ENCODE measurements at regions not wholly inside any gene's neighbourhood (a gene's known extent, or its start where the extent isn't known, plus 50 kb on each side); places are given as distances from the start of the nearest gene placed in this dataset.

DNA sequence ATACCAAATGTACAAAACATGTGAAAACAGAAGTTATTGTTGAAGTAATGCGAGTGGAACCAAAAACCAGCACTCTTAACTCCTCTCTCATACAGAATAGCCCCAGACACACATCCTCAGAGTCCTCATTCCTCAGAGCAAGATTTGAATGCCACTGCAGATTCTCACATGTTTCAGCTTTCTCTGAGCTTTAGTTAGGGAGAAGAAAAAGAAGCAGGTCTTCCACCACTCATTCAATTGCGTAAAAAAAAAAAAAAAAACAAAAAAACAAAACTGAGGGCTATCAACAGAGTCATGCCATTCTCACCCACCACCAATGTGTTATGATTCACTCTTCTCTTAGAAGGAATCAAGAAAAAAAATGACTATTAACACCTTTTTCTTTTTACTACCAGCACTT is 287.7 kb downstream of the IPMK start:
- ChIA-PET CTCF (ENCODE audit: low intra/inter-chr PET ratio, low total read pairs) (no interaction called here), POLR2A (no interaction called here)
- no peak overlapping the region for H3K4me2 ChIP-seq (ENCODE audit: low read depth, low read length)

More for the DNA sequence above, 287.7 kb downstream of the IPMK start:
- H3K4me1 ChIP-seq (ENCODE audit: insufficient read depth, low read length), result no peaks in the 10 kb centered on the region
- no TSS peak for BruUV-seq (replicated peaks)
- no peaks in the 10 kb centered on the region for H3K9me3 ChIP-seq (ENCODE audit: low read length)
- no peak overlapping the region for H3K27ac ChIP-seq (ENCODE audit: extremely low read length, insufficient read depth, low read length)
- TF ChIP-seq ZNF569 (CRISPR knock-in tag; IDR thresholded peaks at IDR 0.05; ENCODE audit: borderline replicate concordance), result no peak
- no peak for TF ChIP-seq AGO2 (optimal IDR thresholded peaks at IDR 0.05; ENCODE audit: low read depth, low read length)
- TF ChIP-seq, protein P1, sequence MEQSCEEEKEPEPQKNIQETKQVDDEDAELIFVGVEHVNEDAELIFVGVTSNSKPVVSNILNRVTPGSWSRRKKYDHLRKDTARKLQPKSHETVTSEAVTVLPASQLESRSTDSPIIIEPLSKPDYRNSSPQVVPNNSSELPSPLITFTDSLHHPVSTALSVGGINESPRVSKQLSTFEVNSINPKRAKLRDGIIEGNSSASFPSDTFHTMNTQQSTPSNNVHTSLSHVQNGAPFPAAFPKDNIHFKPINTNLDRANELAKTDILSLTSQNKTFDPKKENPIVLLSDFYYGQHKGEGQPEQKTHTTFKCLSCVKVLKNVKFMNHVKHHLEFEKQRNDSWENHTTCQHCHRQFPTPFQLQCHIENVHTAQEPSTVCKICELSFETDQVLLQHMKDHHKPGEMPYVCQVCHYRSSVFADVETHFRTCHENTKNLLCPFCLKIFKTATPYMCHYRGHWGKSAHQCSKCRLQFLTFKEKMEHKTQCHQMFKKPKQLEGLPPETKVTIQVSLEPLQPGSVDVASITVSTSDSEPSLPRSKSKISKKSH (CRISPR knock-in tag; IDR thresholded peaks at IDR 0.05; ENCODE audit: borderline replicate concordance), result no peak
- no peak for TF ChIP-seq KLF6 (CRISPR knock-in tag; IDR thresholded peaks at IDR 0.05)
- TF ChIP-seq ZNF329 (CRISPR knock-in tag; IDR thresholded peaks at IDR 0.05; ENCODE audit: low read depth), result no peak
- TF ChIP-seq ISL2 (CRISPR knock-in tag; IDR thresholded peaks at IDR 0.05), result no peak
- no peak for TF ChIP-seq ZNF143 (CRISPR knock-in tag; IDR thresholded peaks at IDR 0.05)
- no peak for TF ChIP-seq MED8 (CRISPR knock-in tag; IDR thresholded peaks at IDR 0.05; ENCODE audit: insufficient replicate concordance)
- TF ChIP-seq, protein P2, sequence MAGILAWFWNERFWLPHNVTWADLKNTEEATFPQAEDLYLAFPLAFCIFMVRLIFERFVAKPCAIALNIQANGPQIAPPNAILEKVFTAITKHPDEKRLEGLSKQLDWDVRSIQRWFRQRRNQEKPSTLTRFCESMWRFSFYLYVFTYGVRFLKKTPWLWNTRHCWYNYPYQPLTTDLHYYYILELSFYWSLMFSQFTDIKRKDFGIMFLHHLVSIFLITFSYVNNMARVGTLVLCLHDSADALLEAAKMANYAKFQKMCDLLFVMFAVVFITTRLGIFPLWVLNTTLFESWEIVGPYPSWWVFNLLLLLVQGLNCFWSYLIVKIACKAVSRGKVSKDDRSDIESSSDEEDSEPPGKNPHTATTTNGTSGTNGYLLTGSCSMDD (CRISPR knock-in tag; IDR thresholded peaks at IDR 0.05), result no peak
- TF ChIP-seq HOXA5 (CRISPR knock-in tag; IDR thresholded peaks at IDR 0.05), result no peak
- no peak for TF ChIP-seq CREB1 (IDR thresholded peaks at IDR 0.05)
- no peak for TF ChIP-seq CREB1 (CRISPR knock-in tag; IDR thresholded peaks at IDR 0.05)
- TF ChIP-seq SETDB1 (CRISPR knock-in tag; IDR thresholded peaks at IDR 0.05; ENCODE audit: borderline replicate concordance), result no peak
- no peak for TF ChIP-seq CHD4 (IDR thresholded peaks at IDR 0.05; ENCODE audit: borderline replicate concordance, low read length)
- TF ChIP-seq KDM5B (CRISPR knock-in tag; IDR thresholded peaks at IDR 0.05; ENCODE audit: borderline replicate concordance), result no peak
- H4K20me1 ChIP-seq (ENCODE audit: insufficient read depth, low read length), result no peaks in the 10 kb centered on the region
- no peaks in the 10 kb centered on the region for H3K36me3 ChIP-seq (replicated peaks in 1 of 2; ENCODE audit: control insufficient read depth in 1 of 2, insufficient read depth in 2 of 2, low read length in 2 of 2)
- DNase-seq (ENCODE audit: low spot score) (no peak), FAIRE-seq (no peak), ATAC-seq (no peak)
- H3K4me3 ChIP-seq (replicated peaks in 1 of 3; ENCODE audit: insufficient read depth in 1 of 3, low read depth in 2 of 3, low read length in 3 of 3), result no peak overlapping the region
- intact Hi-C loops (cut with micrococcal nuclease; ENCODE audit: unreplicated experiment) (no loop called here), in situ Hi-C loops (cut with HindIII; ENCODE audit: extremely low pct_ligation_motif_present, low pct_unique_long_range_greater_than_20kb) (no loop called here)
- no peak overlapping the region for H3K9ac ChIP-seq (ENCODE audit: insufficient read depth, low read depth, low read length)
- 2% methylated on average over 2 of the region's 2 CpGs for WGBS (ENCODE audit: low lambda C conversion rate)
- no peaks in the 10 kb centered on the region for H3K27me3 ChIP-seq (ENCODE audit: control insufficient read depth in 1 of 2, insufficient read depth in 2 of 2, low read length in 2 of 2)
- H3K79me2 ChIP-seq (ENCODE audit: insufficient read depth, low read length), result no peaks in the 10 kb centered on the region
- H2AFZ ChIP-seq (ENCODE audit: low read length), result no peak overlapping the region

All from HepG2 (cell line).